ENCODE measurements at regions not wholly inside any gene's neighbourhood (a gene's known extent, or its start where the extent isn't known, plus 50 kb on each side); places are given as distances from the start of the nearest gene placed in this dataset.
A peak's percentile ranks its signal among the peaks of the same experiment; 100 is the strongest.
"Not testable (repeated sequence)": the region's sequence is repeated elsewhere in the genome, so short reads cannot be mapped to it uniquely, and the experiment has no call there.

GRCh38 chr10:46749003-46749402 lies 162.2 kb upstream of the PTPN20 start:
- DNase-seq (ENCODE audit: low read depth) = not testable (repeated sequence)

- not testable (repeated sequence) for DNase-seq (ENCODE audit: low read depth)
Observed at GRCh38 chr10:46749470-46749869, 161.8 kb upstream of the PTPN20 start.

- DNase-seq (ENCODE audit: low read depth) = not testable (repeated sequence)
Observed at GRCh38 chr10:46753763-46754162, 157.5 kb upstream of the PTPN20 start.

GRCh38 chr10:46761471-46761870 lies 149.8 kb upstream of the PTPN20 start:
- not testable (repeated sequence) for DNase-seq (ENCODE audit: low read depth)

- DNase-seq (ENCODE audit: low read depth) = not testable (repeated sequence)
Observed at GRCh38 chr10:46768515-46769291, 142.5 kb upstream of the PTPN20 start.

- not testable (repeated sequence) for DNase-seq (ENCODE audit: low read depth)
Observed at GRCh38 chr10:46773178-46773896, 137.9 kb upstream of the PTPN20 start.

- not testable (repeated sequence) for DNase-seq (ENCODE audit: low read depth)
Observed at GRCh38 chr10:46773897-46774236, 137.4 kb upstream of the PTPN20 start.

GRCh38 chr10:46774366-46774765 lies 136.9 kb upstream of the PTPN20 start:
- not testable (repeated sequence) for DNase-seq (ENCODE audit: low read depth)

- not testable (repeated sequence) for DNase-seq (ENCODE audit: low read depth)
Observed at GRCh38 chr10:46774945-46775667, 136.1 kb upstream of the PTPN20 start.

- not testable (repeated sequence) for DNase-seq (ENCODE audit: low read depth)
Observed at GRCh38 chr10:46775668-46776059, 135.6 kb upstream of the PTPN20 start.

GRCh38 chr10:46779571-46779970 lies 131.7 kb upstream of the PTPN20 start:
- DNase-seq (ENCODE audit: low read depth) = not testable (repeated sequence)

GRCh38 chr10:46780164-46780563 lies 131.1 kb upstream of the PTPN20 start:
- DNase-seq (ENCODE audit: low read depth) = not testable (repeated sequence)

GRCh38 chr10:46781001-46781400 lies 130.2 kb upstream of the PTPN20 start:
- DNase-seq (ENCODE audit: low read depth) = not testable (repeated sequence)

- not testable (repeated sequence) for DNase-seq (ENCODE audit: low read depth)
Observed at GRCh38 chr10:46782001-46782874, 129.0 kb upstream of the PTPN20 start.

- DNase-seq (ENCODE audit: low read depth) = not testable (repeated sequence)
Observed at GRCh38 chr10:46784665-46785064, 126.6 kb upstream of the PTPN20 start.

- not testable (repeated sequence) for DNase-seq (ENCODE audit: low read depth)
Observed at GRCh38 chr10:46786125-46786517, 125.1 kb upstream of the PTPN20 start.

- peak; percentile 40 for DNase-seq (ENCODE audit: low read depth)
Observed at GRCh38 chr10:46786518-46787320, 124.5 kb upstream of the PTPN20 start.

GRCh38 chr10:46787321-46787615 lies 124.0 kb upstream of the PTPN20 start:
- no peak for DNase-seq (ENCODE audit: low read depth)

- DNase-seq (ENCODE audit: low read depth) = not testable (repeated sequence)
Observed at GRCh38 chr10:46792657-46793357, 118.4 kb upstream of the PTPN20 start.

GRCh38 chr10:46796351-46796750 lies 114.9 kb upstream of the PTPN20 start:
- DNase-seq (ENCODE audit: low read depth) = not testable (repeated sequence)

Data from activated T-helper 9 cell treated with anti-CD3 and anti-CD28 coated beads, Interleukin-2, amount 50 U/mL, for 16 hours (primary cell).